ENCODE measurements at regions not wholly inside any gene's neighbourhood (a gene's known extent, or its start where the extent isn't known, plus 50 kb on each side); places are given as distances from the start of the nearest gene placed in this dataset.
"Not testable (repeated sequence)": the region's sequence is repeated elsewhere in the genome, so short reads cannot be mapped to it uniquely, and the experiment has no call there.

GRCh38 chr7:55707410-55707809 lies 135.1 kb upstream of the VOPP1 start:
- 67 to 70% methylated on average over 1 of the region's 3 CpGs for WGBS, 2 donors
- DNase-seq; H3K9me3 ChIP-seq; H3K4me3 ChIP-seq (replicated peaks in 1 of 3); H3K36me3 ChIP-seq; H3K4me1 ChIP-seq; H3K27ac ChIP-seq; intact Hi-C loops (cut with DNase I); H3K27me3 ChIP-seq: not testable (repeated sequence)

DNA sequence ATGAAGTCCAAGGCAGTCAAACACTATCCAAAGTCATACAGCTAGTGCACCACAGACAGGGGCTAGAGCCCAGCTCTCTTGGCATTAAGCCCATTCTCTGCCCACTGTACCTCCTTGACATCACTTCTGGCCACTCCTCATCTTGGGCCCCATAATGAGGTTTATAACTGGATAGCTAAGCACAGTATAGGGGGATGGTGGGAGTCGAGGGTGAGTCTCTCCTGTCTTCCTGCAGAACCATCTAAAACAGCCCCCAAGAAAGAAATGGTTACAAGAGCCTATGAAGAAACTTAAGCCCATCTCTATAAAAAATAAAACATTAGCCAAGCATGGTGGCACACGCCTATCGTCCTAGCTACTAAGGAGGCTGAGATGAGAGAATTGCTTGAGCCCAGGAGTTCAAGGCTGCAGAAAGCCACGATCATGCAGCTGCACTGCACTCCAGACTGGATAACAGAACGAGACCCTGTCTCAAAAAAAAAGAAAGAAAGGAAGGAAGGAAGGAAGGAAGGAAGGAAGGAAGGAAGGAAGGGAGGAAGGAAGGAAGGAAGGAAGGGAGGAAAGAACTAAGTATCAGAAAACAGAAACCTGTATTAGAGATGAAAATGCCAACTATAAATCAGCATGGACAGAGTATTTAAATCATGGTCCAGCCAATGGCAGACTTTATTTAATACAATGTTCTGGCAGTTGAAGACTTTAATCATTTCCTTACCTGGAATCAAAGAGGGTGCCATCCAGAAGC lies 134.3 kb upstream of the VOPP1 start:
- H3K27ac ChIP-seq; H3K27me3 ChIP-seq; intact Hi-C loops (cut with DNase I); H3K36me3 ChIP-seq; H3K4me1 ChIP-seq; H3K4me3 ChIP-seq (replicated peaks in 1 of 3); H3K9me3 ChIP-seq; DNase-seq: not testable (repeated sequence)
- 80% methylated on average over 4 to 5 of the region's 5 CpGs for WGBS, 2 donors

- H3K27me3 ChIP-seq; H3K9me3 ChIP-seq; intact Hi-C loops (cut with DNase I); H3K27ac ChIP-seq; H3K36me3 ChIP-seq; DNase-seq; H3K4me3 ChIP-seq (replicated peaks in 1 of 3); H3K4me1 ChIP-seq: not testable (repeated sequence)
- WGBS, 2 donors, result 88 to 90% methylated on average over 5 of the region's 5 CpGs
Measured at GRCh38 chr7:55705728-55706450, 133.6 kb upstream of the VOPP1 start.

DNA sequence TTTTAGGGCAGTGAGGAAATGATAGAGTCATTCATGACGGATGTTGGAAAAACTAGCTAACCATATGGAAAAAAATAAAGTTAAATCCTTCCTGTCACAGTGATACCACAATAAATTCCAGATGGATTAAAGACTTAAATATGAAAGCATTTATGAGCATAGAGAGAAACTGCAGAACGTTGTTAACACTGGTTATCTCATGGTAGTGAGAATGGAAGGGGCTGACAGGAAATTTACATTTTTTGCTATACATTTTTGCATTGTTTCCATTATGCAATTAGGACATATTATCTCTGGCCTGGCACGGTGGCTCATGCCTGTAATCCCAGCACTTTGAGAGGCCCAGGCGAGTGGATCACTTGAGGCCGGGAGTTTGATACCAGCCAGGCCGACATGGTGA lies 130.5 kb upstream of the VOPP1 start:
- H3K27ac ChIP-seq; H3K27me3 ChIP-seq; DNase-seq; H3K36me3 ChIP-seq; H3K4me1 ChIP-seq; H3K4me3 ChIP-seq (replicated peaks in 1 of 3); H3K9me3 ChIP-seq; intact Hi-C loops (cut with DNase I): not testable (repeated sequence)
- 82 to 83% methylated on average over 6 of the region's 6 CpGs for WGBS, 2 donors

DNA sequence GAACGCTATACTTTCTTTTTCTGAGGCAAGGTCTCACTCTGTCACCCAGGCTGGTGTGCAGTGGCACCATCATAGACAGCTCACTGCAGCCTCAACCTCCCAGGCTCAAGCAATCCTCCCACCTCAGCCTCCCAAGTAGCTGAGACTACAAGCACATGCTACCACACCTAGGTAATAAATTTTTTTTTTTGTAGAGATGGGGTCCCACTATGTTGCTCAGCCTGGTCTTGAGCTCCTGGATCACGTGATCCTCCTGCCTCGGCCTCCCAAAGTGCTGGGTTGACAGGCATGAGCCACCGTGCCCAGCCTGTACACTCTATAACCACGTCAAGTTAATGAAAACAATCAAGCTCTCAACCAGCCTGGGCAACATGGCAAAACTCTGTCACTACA lies 127.1 kb upstream of the VOPP1 start:
- H3K36me3 ChIP-seq; intact Hi-C loops (cut with DNase I); H3K4me1 ChIP-seq; DNase-seq; H3K9me3 ChIP-seq; H3K27ac ChIP-seq; H3K4me3 ChIP-seq (replicated peaks in 1 of 3); H3K27me3 ChIP-seq: not testable (repeated sequence)
- WGBS, 2 donors, result 68 to 84% methylated on average over 4 to 5 of the region's 5 CpGs

- DNase-seq; intact Hi-C loops (cut with DNase I); H3K9me3 ChIP-seq; H3K4me1 ChIP-seq; H3K4me3 ChIP-seq (replicated peaks in 1 of 3); H3K27ac ChIP-seq; H3K36me3 ChIP-seq; H3K27me3 ChIP-seq: not testable (repeated sequence)
- 83 to 88% methylated on average over 10 to 14 of the region's 14 CpGs for WGBS, 2 donors
Measured at GRCh38 chr7:55698607-55699449, 126.5 kb upstream of the VOPP1 start.

- 58 to 68% methylated on average over 5 to 6 of the region's 6 CpGs for WGBS, 2 donors
Measured at GRCh38 chr7:55695893-55696701, 123.8 kb upstream of the VOPP1 start.

GRCh38 chr7:55694484-55694883 lies 122.2 kb upstream of the VOPP1 start:
- H3K4me1 ChIP-seq; intact Hi-C loops (cut with DNase I); H3K4me3 ChIP-seq (replicated peaks in 1 of 3); DNase-seq; H3K27ac ChIP-seq; H3K36me3 ChIP-seq; H3K27me3 ChIP-seq; H3K9me3 ChIP-seq: not testable (repeated sequence)
- 58 to 67% methylated on average over 5 of the region's 5 CpGs for WGBS, 2 donors

More at GRCh38 chr7:55695893-55696701, 123.8 kb upstream of the VOPP1 start:
- H3K9me3 ChIP-seq; intact Hi-C loops (cut with DNase I); H3K27me3 ChIP-seq; H3K4me3 ChIP-seq (replicated peaks in 1 of 3); H3K36me3 ChIP-seq; H3K27ac ChIP-seq; H3K4me1 ChIP-seq; DNase-seq: not testable (repeated sequence)

GRCh38 chr7:55688684-55689681 lies 116.7 kb upstream of the VOPP1 start:
- H3K27me3 ChIP-seq; DNase-seq; H3K36me3 ChIP-seq; H3K9me3 ChIP-seq; intact Hi-C loops (cut with DNase I); H3K4me3 ChIP-seq (replicated peaks in 1 of 3); H3K4me1 ChIP-seq: not testable (repeated sequence)
- 35 to 37% methylated on average over 17 of the region's 17 CpGs for WGBS, 2 donors
- H3K27ac ChIP-seq, result peak overlapping the region in 1 of 3 donors; percentile 43

- H3K4me3 ChIP-seq (replicated peaks in 1 of 3); intact Hi-C loops (cut with DNase I); H3K27ac ChIP-seq; DNase-seq; H3K9me3 ChIP-seq; H3K4me1 ChIP-seq; H3K27me3 ChIP-seq; H3K36me3 ChIP-seq: not testable (repeated sequence)
- 72% methylated on average over 3 of the region's 3 CpGs for WGBS, 2 donors
Measured at GRCh38 chr7:55688261-55688660, 116.0 kb upstream of the VOPP1 start.

DNA sequence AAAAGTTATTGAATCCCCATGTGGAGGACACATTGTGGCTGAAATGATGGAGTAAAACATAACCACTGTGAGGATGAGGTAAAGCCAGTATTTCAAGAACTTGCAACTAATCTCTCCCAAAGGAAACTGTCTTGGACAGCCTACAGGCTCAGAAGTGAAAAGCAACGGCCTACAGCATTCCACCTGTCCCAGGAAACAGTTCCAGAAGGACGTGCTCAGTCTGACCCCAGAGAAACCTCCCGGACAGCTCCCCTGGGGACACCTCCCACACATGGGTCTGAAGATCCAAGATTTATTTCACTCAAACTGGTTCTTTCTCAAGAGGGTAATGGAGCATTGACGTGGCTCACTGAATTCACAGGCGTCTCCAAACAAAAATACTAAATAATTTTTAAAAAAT lies 115.0 kb upstream of the VOPP1 start:
- H3K4me1 ChIP-seq; intact Hi-C loops (cut with DNase I); H3K36me3 ChIP-seq; H3K27ac ChIP-seq; DNase-seq; H3K4me3 ChIP-seq (replicated peaks in 1 of 3); H3K9me3 ChIP-seq; H3K27me3 ChIP-seq: not testable (repeated sequence)
- 55 to 79% methylated on average over 2 of the region's 5 CpGs for WGBS, 2 donors

Data from thyroid gland (tissue), 4 donors.